HepG2 (cell line): ENCODE measurements at regions not wholly inside any gene's neighbourhood (a gene's known extent, or its start where the extent isn't known, plus 50 kb on each side); places are given as distances from the start of the nearest gene placed in this dataset.

Experiments
- ATAC-seq: fragments of 200-7000 bp; cut with Tn5 transposase; 3 replicates; pipeline ENCODE4 v1.9.1; 2020; ENCODE audit warnings: mild to moderate bottlenecking, moderate library complexity
- BruUV-seq: library from RNA; stranded (reverse); fragments of 400-500 nt; replicated peaks from 2 replicates; lab custom pipeline; 2021; lab: Mats Ljungman, UMichigan
- CTCF ChIA-PET: fragments of 300-600 bp; formaldehyde crosslinking; extraction: SDS; loops from one replicate; lab custom pipeline; 2021; ENCODE audit warnings: low total read pairs, inconsistent platforms, low intra/inter-chr PET ratio; lab: Yijun Ruan, JAX
- POLR2A ChIA-PET: fragments of 350-600 bp; sonication (Branson Sonifier 250); formaldehyde crosslinking; loops from one replicate; lab custom pipeline; 2020; ENCODE audit warnings: antibody characterized with exemption, inconsistent platforms; lab: Yijun Ruan, JAX
- DNase-seq: peaks from one replicate; pipeline ENCODE4 v3.0.0-alpha.2; 2015; ENCODE audit warnings: low spot score
- FAIRE-seq: peaks from 3 replicates; lab custom pipeline; 2011; peaks lifted over from hg19 to GRCh38; lab: Jason Lieb, UNC
- H2AFZ ChIP-seq: one replicate; pipeline ENCODE4 v1.6.1; 2011; ENCODE audit warnings: low read length, inconsistent platforms
- H3K27ac ChIP-seq: fragments of 300-600 bp; 3 replicates; pipeline ENCODE4 v1.8.0; 2011; ENCODE audit warnings: mixed run types, mild to moderate bottlenecking, mixed read lengths, low read length, inconsistent platforms; ENCODE audit not compliant: insufficient read depth; ENCODE audit errors: extremely low read length
- H3K27me3 ChIP-seq, 2 experiments: fragments of 200-600 bp in 1 of 2; 2 replicates in 1 of 2; 3 replicates in 1 of 2; pipeline versions ENCODE4 v1.6.0 to v1.8.0; 2011; ENCODE audit warnings: low read length in 2 of 2, mild to moderate bottlenecking in 2 of 2, moderate library complexity in 2 of 2, inconsistent platforms in 1 of 2; ENCODE audit not compliant: insufficient read depth in 2 of 2, control insufficient read depth in 1 of 2
- H3K36me3 ChIP-seq, 2 experiments: fragments of 200-600 bp in 1 of 2; replicated peaks in 1 of 2; 2 replicates in 1 of 2; 3 replicates in 1 of 2; pipeline versions ENCODE4 v1.5.1 to v1.8.0; 2011; ENCODE audit warnings: low read length in 2 of 2, inconsistent platforms in 1 of 2; ENCODE audit not compliant: insufficient read depth in 2 of 2, control insufficient read depth in 1 of 2
- H3K4me1 ChIP-seq: 2 replicates; pipeline ENCODE4 v1.5.1; 2012; ENCODE audit warnings: low read length, inconsistent platforms; ENCODE audit not compliant: insufficient read depth
- H3K4me2 ChIP-seq: 2 replicates; pipeline ENCODE4 v1.6.0; 2011; ENCODE audit warnings: low read depth, low read length, inconsistent platforms
- H3K4me3 ChIP-seq, 3 experiments: fragments of 200-600 bp in 1 of 3; sonication (generic), shearing (Covaris generic) in 1 of 3; replicated peaks in 1 of 3; 2 replicates each; pipeline ENCODE4 v1.5.1; 2011 to 2016; ENCODE audit warnings: low read length in 3 of 3, inconsistent platforms in 2 of 3, low read depth in 2 of 3, mild to moderate bottlenecking in 2 of 3, control low read depth in 1 of 3, mixed read lengths in 1 of 3; ENCODE audit not compliant: insufficient read depth in 1 of 3
- H3K79me2 ChIP-seq: one replicate; pipeline ENCODE4 v1.6.1; 2011; ENCODE audit warnings: low read length, inconsistent platforms; ENCODE audit not compliant: insufficient read depth
- H3K9ac ChIP-seq: 2 replicates; pipeline ENCODE4 v1.6.0; 2011; ENCODE audit warnings: mild to moderate bottlenecking, low read depth, low read length, inconsistent platforms; ENCODE audit not compliant: insufficient read depth
- H3K9me3 ChIP-seq: 2 replicates; pipeline ENCODE4 v1.5.1; 2012; ENCODE audit warnings: mild to moderate bottlenecking, low read length
- H4K20me1 ChIP-seq: 2 replicates; pipeline ENCODE4 v1.6.0; 2011; ENCODE audit warnings: inconsistent platforms, mild to moderate bottlenecking, low read length, moderate library complexity; ENCODE audit not compliant: insufficient read depth
- ARNTL ChIP-seq: sonication (generic); formaldehyde crosslinking; IDR thresholded peaks from 2 replicates; pipeline ENCODE4 v1.4.0; 2020; ENCODE audit warnings: mild to moderate bottlenecking, missing genetic modification reagents
- CBFB ChIP-seq: sonication (generic); formaldehyde crosslinking; IDR thresholded peaks from 2 replicates; pipeline ENCODE4 v1.4.0; 2020; ENCODE audit warnings: missing genetic modification reagents
- FOXP1 ChIP-seq, 2 experiments: fragments of 450-650 bp in 1 of 2; IDR thresholded peaks; 2 replicates each; pipeline ENCODE4 v1.6.1; 2017 to 2018; ENCODE audit warnings: antibody characterized with exemption in 1 of 2
- HNF1A ChIP-seq, 2 experiments: sonication (generic) in 1 of 2; formaldehyde crosslinking in 1 of 2; IDR thresholded peaks; 2 replicates each; pipeline versions ENCODE4 v1.4.0 to v1.6.1; 2016 to 2020; ENCODE audit warnings: borderline replicate concordance in 1 of 2, low read depth in 1 of 2, mild to moderate bottlenecking in 1 of 2, missing genetic modification reagents in 1 of 2
- NFIB ChIP-seq: sonication (generic); formaldehyde crosslinking; IDR thresholded peaks from 2 replicates; pipeline ENCODE4 v1.9.0; 2021; ENCODE audit warnings: missing genetic modification reagents, mild to moderate bottlenecking, borderline replicate concordance
- NR1H2 ChIP-seq: sonication (generic); formaldehyde crosslinking; IDR thresholded peaks from 2 replicates; pipeline ENCODE4 v1.8.1; 2022; ENCODE audit warnings: low read depth, missing genetic modification reagents, borderline replicate concordance
- PCBP1 ChIP-seq: fragments of 200-400 bp; formaldehyde crosslinking; IDR thresholded peaks from 2 replicates; pipeline ENCODE4 v1.6.1; 2017; ENCODE audit warnings: mild to moderate bottlenecking, low read depth, low read length, borderline replicate concordance
- PREB ChIP-seq: sonication (generic); formaldehyde crosslinking; IDR thresholded peaks from 2 replicates; pipeline ENCODE4 v1.4.0; 2020; ENCODE audit warnings: missing genetic modification reagents
- SMARCE1 ChIP-seq: fragments of 450-650 bp; IDR thresholded peaks from 2 replicates; pipeline ENCODE4 v1.6.1; 2017; ENCODE audit warnings: borderline replicate concordance
- SRSF1 ChIP-seq: fragments of 200-400 bp; formaldehyde crosslinking; optimal IDR thresholded peaks from 2 replicates; pipeline ENCODE3; 2017; ENCODE audit warnings: mild to moderate bottlenecking, low read depth, low read length, moderate library complexity
- SSRP1 ChIP-seq: IDR thresholded peaks from 2 replicates; pipeline ENCODE4 v1.6.1; 2016; ENCODE audit warnings: control low read depth
- THAP7 ChIP-seq: sonication (generic); formaldehyde crosslinking; IDR thresholded peaks from 2 replicates; pipeline ENCODE4 v1.8.1; 2023; ENCODE audit warnings: mild to moderate bottlenecking, missing genetic modification reagents
- XBP1 ChIP-seq: sonication (generic); formaldehyde crosslinking; IDR thresholded peaks from 2 replicates; pipeline ENCODE4 v1.5.0; 2020; ENCODE audit warnings: missing genetic modification reagents
- ZNF224 ChIP-seq: sonication (generic); formaldehyde crosslinking; IDR thresholded peaks from 2 replicates; pipeline ENCODE4 v1.5.0; 2020; ENCODE audit warnings: mild to moderate bottlenecking, missing genetic modification reagents
- ZNF383 ChIP-seq: sonication (generic); formaldehyde crosslinking; IDR thresholded peaks from 2 replicates; pipeline ENCODE4 v1.4.0; 2020; ENCODE audit warnings: missing genetic modification reagents, mild to moderate bottlenecking, borderline replicate concordance
- ZNF441 ChIP-seq: sonication (generic); formaldehyde crosslinking; IDR thresholded peaks from 2 replicates; pipeline ENCODE4 v1.7.0; 2021; ENCODE audit warnings: missing genetic modification reagents, borderline replicate concordance
- ZNF484 ChIP-seq: sonication (generic); formaldehyde crosslinking; IDR thresholded peaks from 2 replicates; pipeline ENCODE4 v1.5.1; 2020; ENCODE audit warnings: mild to moderate bottlenecking, low read depth, missing genetic modification reagents, borderline replicate concordance
- ZNF619 ChIP-seq: sonication (generic); formaldehyde crosslinking; IDR thresholded peaks from 2 replicates; pipeline ENCODE4 v1.4.0; 2020; ENCODE audit warnings: mild to moderate bottlenecking, missing genetic modification reagents
- ZSCAN29 ChIP-seq: sonication (generic); formaldehyde crosslinking; conservative IDR thresholded peaks from 2 replicates; pipeline ENCODE4 v1.4.0; 2020; ENCODE audit warnings: mild to moderate bottlenecking, missing genetic modification reagents
- WGBS: methylation state at CpG from one replicate; pipeline ENCODE4 v1.1.6; 2017; ENCODE audit warnings: low lambda C conversion rate; 5-methylcytosine and 5-hydroxymethylcytosine counted together
- in situ Hi-C: cut with HindIII; loops from 2 replicates; pipeline ENCODE4 v1.10.0; 2017; ENCODE audit warnings: low pct_unique_long_range_greater_than_20kb; ENCODE audit not compliant: extremely low pct_ligation_motif_present
- intact Hi-C: fragments of 100-400 bp; cut with micrococcal nuclease; formaldehyde crosslinking; loops from one replicate; pipeline ENCODE4 v1.10.0; 2022; ENCODE audit not compliant: unreplicated experiment

- TF ChIP-seq ZNF383 (no peak), ZNF484 (no peak), PCBP1 (no peak), ZSCAN29 (CRISPR knock-in tag) (no peak), ARNTL (CRISPR knock-in tag) (no peak), CBFB (no peak), XBP1 (CRISPR knock-in tag) (no peak), SSRP1 (CRISPR knock-in tag) (no peak), ZNF441 (CRISPR knock-in tag) (no peak), ZNF224 (CRISPR knock-in tag) (no peak)
- TF ChIP-seq, all 625 proteins: peak for 0
Observed at GRCh38 chr3:106457281-106458180, 588.7 kb upstream of the CBLB start (continued).

- H3K4me3 ChIP-seq, result no peak overlapping the region
- ChIA-PET POLR2A (no interaction called here), CTCF (no interaction called here)
- WGBS, result 0% methylated on average over 3 of the region's 3 CpGs
- in situ Hi-C loops, result no loop called here
- no peaks in the 10 kb centered on the region for H3K36me3 ChIP-seq
- FAIRE-seq (no peak), ATAC-seq (no peak), DNase-seq (no peak)
- H3K27me3 ChIP-seq, result no peaks in the 10 kb centered on the region; a peak in 1 of 5 replicates
- BruUV-seq, result no TSS peak
- H3K4me1 ChIP-seq, result no peaks in the 10 kb centered on the region
- no peaks in the 10 kb centered on the region for H4K20me1 ChIP-seq
- H3K27ac ChIP-seq, result no peak overlapping the region
- intact Hi-C loops, result no loop called here
- no peaks in the 10 kb centered on the region for H3K79me2 ChIP-seq
- no peaks in the 10 kb centered on the region for H3K9me3 ChIP-seq
- no peak overlapping the region for H2AFZ ChIP-seq
- no peak overlapping the region for H3K9ac ChIP-seq
- H3K4me2 ChIP-seq, result no peak overlapping the region
- TF ChIP-seq NR1H2 (CRISPR knock-in tag) (no peak), HNF1A (IDR thresholded peaks at IDR 0.05; ENCODE audit: low read depth) (no peak), HNF1A (CRISPR knock-in tag; IDR thresholded peaks at IDR 0.05; ENCODE audit: borderline replicate concordance) (no peak), SMARCE1 (no peak), SRSF1 (no peak), THAP7 (CRISPR knock-in tag) (no peak), PREB (CRISPR knock-in tag) (no peak), ZNF619 (CRISPR knock-in tag) (no peak), FOXP1 (IDR thresholded peaks at IDR 0.05) (no peak), FOXP1 (CRISPR knock-in tag; IDR thresholded peaks at IDR 0.05) (no peak), NFIB (no peak)
Observed at GRCh38 chr3:106458952-106459351, 590.1 kb upstream of the CBLB start.
